HEK293 (cell line): ENCODE measurements at regions not wholly inside any gene's neighbourhood (a gene's known extent, or its start where the extent isn't known, plus 50 kb on each side); places are given as distances from the start of the nearest gene placed in this dataset.

Source experiments
- CTCF ChIP-seq: fragments of 450-650 bp; formaldehyde crosslinking; IDR thresholded peaks from 2 replicates; pipeline ENCODE4 v1.5.1; 2016; ENCODE audit warnings: missing biosample characterization, missing genetic modification characterization
- REPIN1 ChIP-seq: fragments of 450-650 bp; formaldehyde crosslinking; IDR thresholded peaks from 2 replicates; pipeline ENCODE4 v1.5.1; 2017; ENCODE audit warnings: missing biosample characterization, missing genetic modification characterization, low read depth
- ZNF529 ChIP-seq: fragments of 450-650 bp; formaldehyde crosslinking; IDR thresholded peaks from 2 replicates; pipeline ENCODE4 v1.5.1; 2017; ENCODE audit warnings: missing genetic modification characterization, missing biosample characterization; ENCODE audit not compliant: insufficient replicate concordance
- ZNF792 ChIP-seq: fragments of 450-650 bp; formaldehyde crosslinking; IDR thresholded peaks from 2 replicates; pipeline ENCODE4 v1.5.1; 2016; ENCODE audit warnings: missing biosample characterization, missing genetic modification characterization
- TF ChIP-seq, protein P1 (sequence below): fragments of 450-650 bp; formaldehyde crosslinking; IDR thresholded peaks from 2 replicates; pipeline ENCODE4 v1.5.1; 2016; ENCODE audit warnings: missing biosample characterization, missing genetic modification characterization, borderline replicate concordance

DNA sequence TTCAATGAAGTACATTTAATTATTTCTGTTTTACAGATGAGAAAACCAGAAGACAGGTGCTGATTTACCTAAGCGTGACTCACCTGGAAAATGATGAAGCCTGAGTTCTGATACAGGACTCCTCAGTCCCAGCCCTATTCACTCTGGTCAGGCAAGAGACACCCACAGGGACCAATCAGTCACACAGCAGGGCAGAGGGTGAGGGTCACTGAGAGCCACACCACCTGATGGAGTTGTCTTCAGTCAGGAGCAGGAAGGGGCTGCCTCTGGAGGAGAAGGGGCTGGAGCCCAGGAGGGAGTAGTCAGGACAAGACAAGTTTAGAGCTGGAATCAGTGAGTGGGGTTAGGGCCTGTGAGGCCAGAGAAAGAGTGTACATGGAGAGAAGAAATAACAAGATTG lies 251.2 kb upstream of the MOCS1 start:
- TF ChIP-seq, protein P1, sequence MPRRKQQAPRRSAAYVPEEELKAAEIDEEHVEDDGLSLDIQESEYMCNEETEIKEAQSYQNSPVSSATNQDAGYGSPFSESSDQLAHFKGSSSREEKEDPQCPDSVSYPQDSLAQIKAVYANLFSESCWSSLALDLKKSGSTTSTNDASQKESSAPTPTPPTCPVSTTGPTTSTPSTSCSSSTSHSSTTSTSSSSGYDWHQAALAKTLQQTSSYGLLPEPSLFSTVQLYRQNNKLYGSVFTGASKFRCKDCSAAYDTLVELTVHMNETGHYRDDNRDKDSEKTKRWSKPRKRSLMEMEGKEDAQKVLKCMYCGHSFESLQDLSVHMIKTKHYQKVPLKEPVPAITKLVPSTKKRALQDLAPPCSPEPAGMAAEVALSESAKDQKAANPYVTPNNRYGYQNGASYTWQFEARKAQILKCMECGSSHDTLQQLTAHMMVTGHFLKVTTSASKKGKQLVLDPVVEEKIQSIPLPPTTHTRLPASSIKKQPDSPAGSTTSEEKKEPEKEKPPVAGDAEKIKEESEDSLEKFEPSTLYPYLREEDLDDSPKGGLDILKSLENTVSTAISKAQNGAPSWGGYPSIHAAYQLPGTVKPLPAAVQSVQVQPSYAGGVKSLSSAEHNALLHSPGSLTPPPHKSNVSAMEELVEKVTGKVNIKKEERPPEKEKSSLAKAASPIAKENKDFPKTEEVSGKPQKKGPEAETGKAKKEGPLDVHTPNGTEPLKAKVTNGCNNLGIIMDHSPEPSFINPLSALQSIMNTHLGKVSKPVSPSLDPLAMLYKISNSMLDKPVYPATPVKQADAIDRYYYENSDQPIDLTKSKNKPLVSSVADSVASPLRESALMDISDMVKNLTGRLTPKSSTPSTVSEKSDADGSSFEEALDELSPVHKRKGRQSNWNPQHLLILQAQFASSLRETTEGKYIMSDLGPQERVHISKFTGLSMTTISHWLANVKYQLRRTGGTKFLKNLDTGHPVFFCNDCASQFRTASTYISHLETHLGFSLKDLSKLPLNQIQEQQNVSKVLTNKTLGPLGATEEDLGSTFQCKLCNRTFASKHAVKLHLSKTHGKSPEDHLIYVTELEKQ, result no peak
- TF ChIP-seq CTCF (tag by site-specific recombination) (no peak), REPIN1 (no peak), ZNF792 (tag by site-specific recombination) (no peak), ZNF529 (tag by site-specific recombination) (no peak)
